Panc1 (cell line): ENCODE measurements at regions not wholly inside any gene's neighbourhood (a gene's known extent, or its start where the extent isn't known, plus 50 kb on each side); places are given as distances from the start of the nearest gene placed in this dataset.

Experiments used
- ATAC-seq: fragments of 200-7000 bp; cut with Tn5 transposase; 2 replicates; pipeline ENCODE4 v1.9.1; 2020; ENCODE audit warnings: mild to moderate bottlenecking, moderate library complexity
- BruUV-seq: library from RNA; stranded (reverse); fragments of 400-500 nt; replicated peaks from 2 replicates; lab custom pipeline; 2021; lab: Mats Ljungman, UMichigan
- CTCF ChIA-PET: fragments of 300-600 bp; sonication (Branson Sonifier 250); formaldehyde crosslinking; loops from one replicate; lab custom pipeline; 2022; ENCODE audit warnings: antibody characterized with exemption; lab: Charles Lee
- POLR2A ChIA-PET: fragments of 300-600 bp; sonication (Branson Sonifier 250); formaldehyde crosslinking; loops from one replicate; lab custom pipeline; 2022; ENCODE audit warnings: antibody characterized with exemption; lab: Charles Lee
- DNase-seq: peaks from one replicate; pipeline ENCODE4 v3.0.0-alpha.2; 2010; ENCODE audit warnings: low read depth, low spot score
- H3K27ac ChIP-seq: 2 replicates; pipeline ENCODE4 v1.5.1; 2011; ENCODE audit warnings: mild to moderate bottlenecking, low read length, inconsistent platforms
- H3K27me3 ChIP-seq: fragments of 200-500 bp; sonication (Bioruptor generic); 2 replicates; pipeline ENCODE4 v1.6.0; 2014; ENCODE audit warnings: low read length, inconsistent platforms; ENCODE audit not compliant: control insufficient read depth, insufficient read depth
- H3K36me3 ChIP-seq: fragments of 200-500 bp; sonication (Bioruptor generic); 2 replicates; pipeline ENCODE4 v1.5.1; 2014; ENCODE audit warnings: inconsistent platforms, mild to moderate bottlenecking, low read length, moderate library complexity; ENCODE audit not compliant: control insufficient read depth, insufficient read depth
- H3K4me1 ChIP-seq: 2 replicates; pipeline ENCODE4 v1.5.1; 2011; ENCODE audit warnings: inconsistent platforms, mild to moderate bottlenecking, low read length, moderate library complexity; ENCODE audit not compliant: control insufficient read depth, insufficient read depth
- H3K4me3 ChIP-seq, 2 experiments: 2 replicates each; pipeline ENCODE4 v1.5.1; 2011 to 2012; ENCODE audit warnings: low read depth in 2 of 2, low read length in 2 of 2, mild to moderate bottlenecking in 2 of 2, inconsistent platforms in 1 of 2, moderate library complexity in 1 of 2
- H3K9me3 ChIP-seq: fragments of 200-500 bp; sonication (Bioruptor generic); 2 replicates; pipeline ENCODE4 v1.5.1; 2014; ENCODE audit warnings: low read depth, mild to moderate bottlenecking, inconsistent platforms, low read length, moderate library complexity; ENCODE audit not compliant: control insufficient read depth, insufficient read depth
- CTCF ChIP-seq: fragments of 450-650 bp; IDR thresholded peaks from 2 replicates; pipeline ENCODE4 v1.5.1; 2017; ENCODE audit warnings: mild to moderate bottlenecking
- POLR2AphosphoS5 ChIP-seq: IDR thresholded peaks from 2 replicates; pipeline ENCODE4 v1.6.1; 2012; ENCODE audit warnings: mild to moderate bottlenecking, low read depth, low read length, moderate library complexity
- REST ChIP-seq, 2 experiments: IDR thresholded peaks; 2 replicates each; pipeline ENCODE4 v1.6.1; 2011 to 2012; ENCODE audit warnings: low read depth in 2 of 2, control low read depth in 1 of 2, low read length in 1 of 2, mild to moderate bottlenecking in 1 of 2, moderate library complexity in 1 of 2; ENCODE audit not compliant: insufficient read depth in 1 of 2
- SIN3A ChIP-seq: IDR thresholded peaks from 2 replicates; pipeline ENCODE4 v1.6.1; 2012; ENCODE audit warnings: low read depth, mild to moderate bottlenecking, low read length, moderate library complexity, borderline replicate concordance; ENCODE audit not compliant: insufficient read depth
- TCF7L2 ChIP-seq: IDR thresholded peaks from 2 replicates; pipeline ENCODE4 v1.6.1; 2011; ENCODE audit warnings: mild to moderate bottlenecking, low read depth, low read length, inconsistent platforms
- in situ Hi-C: cut with HindIII; loops from 2 replicates; pipeline ENCODE4 v1.10.0; 2016; ENCODE audit warnings: low sequenced_read_pairs, low pct_unique_long_range_greater_than_20kb
- intact Hi-C: fragments of 100-400 bp; cut with micrococcal nuclease; formaldehyde crosslinking; loops from one replicate; pipeline ENCODE4 v1.10.0; 2022; ENCODE audit not compliant: unreplicated experiment

GRCh38 chr20:4511776-4512175 is 174.5 kb upstream of the PRNP start:
- intact Hi-C loops, result no loop called here

GRCh38 chr20:4509825-4510522 is 176.3 kb upstream of the PRNP start:
- H3K36me3 ChIP-seq, result no peaks in the 10 kb centered on the region
- CTCF ChIA-PET, result no interaction called here
- H3K9me3 ChIP-seq, result no peaks in the 10 kb centered on the region
- no peak for DNase-seq
- BruUV-seq, result no TSS peak
- in situ Hi-C loops (no loop called here), intact Hi-C loops (no loop called here)
- POLR2A ChIA-PET, result interaction anchor here (0.7 kb wide), 1 partner anchor 16 kb away, joined by 3 read pairs; no protein-coding TSS in a partner anchor
- TF ChIP-seq REST (IDR thresholded peaks at IDR 0.05; ENCODE audit: insufficient read depth in 1 of 2, low read depth in 2 of 2, low read length in 1 of 2), result no peak
- TF ChIP-seq POLR2AphosphoS5, result no peak
- no peak for TF ChIP-seq SIN3A
- TF ChIP-seq CTCF, result no peak
- TF ChIP-seq TCF7L2, result no peak
- H3K4me3 ChIP-seq, result no peak overlapping the region
- no peak overlapping the region for H3K27ac ChIP-seq
- H3K27me3 ChIP-seq, result no peaks in the 10 kb centered on the region
- ATAC-seq, result no peak
- peaks cover 7% of the 10 kb centered on the region; the same call in 1 of the 2 replicates for H3K4me1 ChIP-seq

More at GRCh38 chr20:4511776-4512175, 174.5 kb upstream of the PRNP start:
- H3K27me3 ChIP-seq, result no peaks in the 10 kb centered on the region
- no peak overlapping the region for H3K27ac ChIP-seq
- CTCF ChIA-PET, result no interaction called here
- no peaks in the 10 kb centered on the region for H3K36me3 ChIP-seq
- no peaks in the 10 kb centered on the region for H3K9me3 ChIP-seq
- in situ Hi-C loops, result no loop called here
- no peak overlapping the region for H3K4me3 ChIP-seq
- DNase-seq (no peak), ATAC-seq (no peak)
- TF ChIP-seq CTCF (no peak), TCF7L2 (no peak), SIN3A (no peak), REST (IDR thresholded peaks at IDR 0.05; ENCODE audit: insufficient read depth in 1 of 2, low read depth in 2 of 2, low read length in 1 of 2) (no peak), POLR2AphosphoS5 (no peak)
- peaks cover 7% of the 10 kb centered on the region; the same call in 1 of the 2 replicates for H3K4me1 ChIP-seq
- BruUV-seq, result no TSS peak
- POLR2A ChIA-PET, result no interaction called here
